ES-I3 (cell line): ENCODE measurements at regions not wholly inside any gene's neighbourhood (a gene's known extent, or its start where the extent isn't known, plus 50 kb on each side); places are given as distances from the start of the nearest gene placed in this dataset.

Experiments
- H3K36me3 ChIP-seq: 2 replicates; pipeline ENCODE4 v1.6.1; 2013; ENCODE audit warnings: mild to moderate bottlenecking, low read length, control low read depth, moderate library complexity; ENCODE audit not compliant: insufficient read depth
- H3K4me1 ChIP-seq: 2 replicates; pipeline ENCODE4 v1.6.1; 2013; ENCODE audit warnings: mild to moderate bottlenecking, control low read depth, low read length; ENCODE audit not compliant: insufficient read depth
- H3K9ac ChIP-seq: 2 replicates; pipeline ENCODE4 v1.6.1; 2013; ENCODE audit warnings: low read depth, mild to moderate bottlenecking, low read length, moderate library complexity
- H3K9me3 ChIP-seq: 2 replicates; pipeline ENCODE4 v1.6.1; 2013; ENCODE audit warnings: mild to moderate bottlenecking, low read length, moderate library complexity; ENCODE audit not compliant: control insufficient read depth, insufficient read depth

GRCh38 chr2:43051338-43051737 is 175.1 kb downstream of the ZFP36L2 start:
- H3K36me3 ChIP-seq = no peaks in the 10 kb centered on the region
- peaks cover 19% of the 10 kb centered on the region for H3K4me1 ChIP-seq
- H3K9me3 ChIP-seq = no peaks in the 10 kb centered on the region
- H3K9ac ChIP-seq = no peak overlapping the region

DNA sequence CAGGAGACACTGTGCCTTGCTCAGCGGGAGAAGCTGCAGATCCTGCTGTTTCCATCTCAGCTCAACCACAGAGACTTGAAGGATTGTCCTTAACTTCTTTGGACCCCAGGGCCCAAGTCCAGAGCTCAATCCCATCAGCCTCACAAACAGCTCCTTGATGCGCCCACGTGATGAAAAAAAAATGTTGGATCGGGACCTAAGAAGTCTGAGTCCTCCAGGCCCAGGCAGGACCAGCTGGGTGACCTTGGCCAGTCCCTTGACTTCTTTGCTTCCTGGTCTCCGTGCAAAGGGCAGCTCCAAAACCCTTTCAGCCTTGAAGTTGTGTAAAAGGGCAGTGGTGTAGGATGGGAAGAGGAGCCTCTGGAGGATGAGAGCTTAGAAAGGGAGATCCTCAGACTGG is 175.5 kb downstream of the ZFP36L2 start:
- H3K9ac ChIP-seq = no peak overlapping the region
- no peaks in the 10 kb centered on the region for H3K36me3 ChIP-seq
- no peaks in the 10 kb centered on the region for H3K9me3 ChIP-seq
- peaks cover 23% of the 10 kb centered on the region for H3K4me1 ChIP-seq

DNA sequence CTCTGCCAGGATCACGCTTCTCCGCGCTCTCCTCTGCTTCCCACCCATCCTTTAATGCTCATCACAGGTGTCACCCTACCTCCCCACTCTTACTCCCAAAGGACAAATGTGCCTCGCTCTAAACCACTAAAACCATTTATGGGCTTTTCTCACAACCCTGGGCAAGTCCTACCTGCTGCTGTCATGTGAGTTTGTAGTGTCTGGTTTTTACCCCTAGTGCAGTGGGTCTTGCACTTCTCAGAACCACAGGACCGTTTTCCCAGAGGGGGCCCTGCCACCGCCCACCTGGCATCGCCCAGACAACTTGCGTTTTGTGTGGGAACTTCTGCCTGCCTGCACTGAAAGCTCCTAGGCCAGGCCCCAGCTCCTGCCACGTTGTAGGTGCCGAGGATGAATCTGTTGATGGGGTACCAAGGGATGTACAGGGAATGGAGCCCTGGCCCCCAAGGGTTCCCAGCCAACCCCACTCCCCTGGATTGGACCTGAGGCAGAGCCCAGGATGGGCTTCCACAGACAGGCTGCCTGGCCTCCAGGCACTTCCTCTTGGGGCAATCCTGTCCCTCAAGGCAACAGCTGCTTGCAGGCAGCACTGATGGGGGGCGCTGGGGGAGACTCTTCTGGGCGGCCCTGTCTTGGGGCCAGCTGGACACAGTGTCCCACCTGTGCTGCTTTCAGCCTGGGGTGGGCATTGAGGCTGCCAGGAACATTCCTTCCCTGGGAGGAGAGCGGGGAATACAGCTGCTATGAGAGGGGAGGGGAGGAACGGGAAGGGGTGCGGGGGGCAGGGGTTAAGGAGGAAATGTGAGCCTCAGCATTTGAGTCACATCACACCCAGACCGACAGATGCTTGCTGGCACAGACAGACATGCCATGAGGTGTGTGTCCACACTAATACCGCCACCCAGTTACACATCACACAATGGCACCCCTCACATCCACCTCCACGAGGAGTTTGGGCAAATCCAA is 176.3 kb downstream of the ZFP36L2 start:
- H3K36me3 ChIP-seq = no peaks in the 10 kb centered on the region
- no peaks in the 10 kb centered on the region for H3K9me3 ChIP-seq
- H3K9ac ChIP-seq = no peak overlapping the region
- peaks cover 24% of the 10 kb centered on the region for H3K4me1 ChIP-seq

- Histone ChIP-seq H3K9me3 (no peaks in the 10 kb centered on the region), H3K36me3 (no peaks in the 10 kb centered on the region), H3K4me1 (peaks cover 43% of the 10 kb centered on the region), H3K9ac (no peak overlapping the region)
These were observed 179.1 kb downstream of the ZFP36L2 start for GRCh38 chr2:43047187-43047780.

- peaks cover 50% of the 10 kb centered on the region for H3K4me1 ChIP-seq
- H3K9ac ChIP-seq = no peak overlapping the region
- no peaks in the 10 kb centered on the region for H3K36me3 ChIP-seq
These were observed 180.5 kb downstream of the ZFP36L2 start for GRCh38 chr2:43045866-43046265.

GRCh38 chr2:43044093-43044681 is 182.2 kb downstream of the ZFP36L2 start:
- peaks cover 53% of the 10 kb centered on the region for H3K4me1 ChIP-seq
- H3K36me3 ChIP-seq = no peaks in the 10 kb centered on the region
- H3K9me3 ChIP-seq = no peaks in the 10 kb centered on the region
- H3K9ac ChIP-seq = no peak overlapping the region

More at GRCh38 chr2:43045866-43046265, 180.5 kb downstream of the ZFP36L2 start:
- no peaks in the 10 kb centered on the region for H3K9me3 ChIP-seq

DNA sequence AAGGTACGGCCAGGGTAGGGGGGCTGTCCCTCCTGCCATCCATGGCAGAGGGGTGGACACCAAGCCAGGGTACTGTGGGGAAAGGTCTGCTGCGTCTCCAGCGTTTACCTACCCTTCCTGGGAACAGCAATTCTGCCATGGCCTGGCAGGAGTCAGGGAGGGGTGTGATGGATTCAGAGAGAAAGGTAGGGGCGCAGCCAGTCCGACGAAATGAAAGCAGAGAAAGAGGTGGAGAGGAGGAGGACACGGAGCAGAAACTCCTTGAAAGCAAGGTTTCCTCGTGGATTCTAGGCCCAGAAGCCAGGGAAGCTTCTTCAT is 182.9 kb downstream of the ZFP36L2 start:
- Histone ChIP-seq H3K9me3 (no peaks in the 10 kb centered on the region), H3K4me1 (peaks cover 53% of the 10 kb centered on the region), H3K9ac (no peak overlapping the region), H3K36me3 (no peaks in the 10 kb centered on the region)

DNA sequence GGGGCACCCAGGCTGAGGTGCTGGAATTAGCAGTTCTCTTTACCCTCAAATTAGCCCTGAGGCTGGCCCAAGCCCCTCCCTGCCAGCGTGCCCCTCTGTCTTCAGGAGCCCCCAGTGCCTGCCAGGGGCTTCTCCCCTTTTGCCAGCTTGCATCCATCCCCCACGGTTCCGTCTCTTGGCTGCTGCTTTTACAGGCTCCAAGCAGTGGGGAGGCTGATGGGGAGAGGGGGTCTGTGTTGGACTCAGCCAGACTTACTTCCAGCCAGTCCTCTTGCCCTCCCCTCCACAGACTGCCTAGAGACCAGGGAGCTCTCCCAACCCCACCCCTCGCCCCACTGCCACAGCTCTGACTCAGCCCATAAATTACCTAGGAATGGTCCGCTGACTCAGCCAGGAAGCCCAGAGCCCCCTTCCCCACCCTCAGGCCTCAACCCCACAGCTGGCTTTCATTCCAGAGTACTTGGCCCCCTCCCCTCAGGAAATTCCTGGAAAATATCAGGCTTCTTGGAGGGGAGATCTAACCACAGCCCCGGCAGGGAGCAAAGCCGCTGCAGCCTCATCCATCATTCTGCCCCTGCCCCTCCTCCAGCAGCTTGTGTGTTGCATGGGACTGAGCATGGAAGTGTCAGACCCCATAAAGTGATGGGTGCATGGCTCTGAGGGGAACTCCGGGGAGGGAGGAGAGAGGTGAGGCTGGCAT is 184.6 kb downstream of the ZFP36L2 start:
- Histone ChIP-seq H3K36me3 (no peaks in the 10 kb centered on the region), H3K9ac (peak overlapping the region; percentile 38; the same call in 1 of the 2 replicates), H3K4me1 (peaks cover 46% of the 10 kb centered on the region), H3K9me3 (no peaks in the 10 kb centered on the region)

- Histone ChIP-seq H3K9me3 (no peaks in the 10 kb centered on the region), H3K36me3 (no peaks in the 10 kb centered on the region), H3K4me1 (peaks cover 41% of the 10 kb centered on the region), H3K9ac (peak overlapping the region; percentile 38; the same call in 1 of the 2 replicates)
These were observed 185.2 kb downstream of the ZFP36L2 start for GRCh38 chr2:43041173-43041591.

DNA sequence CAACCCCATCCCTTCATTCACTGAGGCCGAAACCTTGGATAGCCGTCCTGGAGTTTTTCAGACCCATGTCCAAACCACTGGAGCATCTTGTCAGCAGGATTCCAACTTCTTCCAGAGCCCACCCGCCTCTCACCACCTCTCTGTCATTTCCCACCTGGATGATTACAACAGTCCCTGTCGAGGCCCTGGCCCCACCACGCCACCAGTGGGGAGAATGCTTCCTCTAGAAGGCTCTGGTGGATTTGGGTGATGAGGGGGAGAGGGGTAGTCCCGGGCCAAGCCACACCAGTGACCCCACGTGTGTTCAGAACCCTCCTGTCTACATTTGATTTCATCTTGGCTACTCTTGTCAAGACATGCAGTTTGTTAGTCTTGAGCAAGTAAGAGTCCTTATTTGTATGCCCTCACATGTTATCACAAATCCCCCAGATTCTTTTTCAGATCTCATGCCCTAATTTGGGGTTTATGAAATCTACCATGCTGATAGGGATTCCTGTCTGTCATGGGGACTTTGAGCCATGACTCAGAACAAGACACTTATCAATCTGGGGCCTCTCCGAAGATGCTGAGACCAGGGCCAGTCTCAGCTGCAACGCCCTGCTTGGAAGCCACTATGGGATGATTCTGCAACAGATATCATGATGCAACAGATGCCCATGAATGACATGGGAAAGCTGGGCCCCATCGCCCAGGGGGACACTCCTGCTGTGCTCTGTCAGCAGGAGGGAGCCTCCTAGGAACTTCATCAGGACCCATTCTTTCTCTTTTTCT is 186.1 kb downstream of the ZFP36L2 start:
- Histone ChIP-seq H3K9me3 (no peaks in the 10 kb centered on the region), H3K9ac (no peak overlapping the region; the same call in 1 of the 2 replicates), H3K4me1 (peaks cover 37% of the 10 kb centered on the region), H3K36me3 (no peaks in the 10 kb centered on the region)

DNA sequence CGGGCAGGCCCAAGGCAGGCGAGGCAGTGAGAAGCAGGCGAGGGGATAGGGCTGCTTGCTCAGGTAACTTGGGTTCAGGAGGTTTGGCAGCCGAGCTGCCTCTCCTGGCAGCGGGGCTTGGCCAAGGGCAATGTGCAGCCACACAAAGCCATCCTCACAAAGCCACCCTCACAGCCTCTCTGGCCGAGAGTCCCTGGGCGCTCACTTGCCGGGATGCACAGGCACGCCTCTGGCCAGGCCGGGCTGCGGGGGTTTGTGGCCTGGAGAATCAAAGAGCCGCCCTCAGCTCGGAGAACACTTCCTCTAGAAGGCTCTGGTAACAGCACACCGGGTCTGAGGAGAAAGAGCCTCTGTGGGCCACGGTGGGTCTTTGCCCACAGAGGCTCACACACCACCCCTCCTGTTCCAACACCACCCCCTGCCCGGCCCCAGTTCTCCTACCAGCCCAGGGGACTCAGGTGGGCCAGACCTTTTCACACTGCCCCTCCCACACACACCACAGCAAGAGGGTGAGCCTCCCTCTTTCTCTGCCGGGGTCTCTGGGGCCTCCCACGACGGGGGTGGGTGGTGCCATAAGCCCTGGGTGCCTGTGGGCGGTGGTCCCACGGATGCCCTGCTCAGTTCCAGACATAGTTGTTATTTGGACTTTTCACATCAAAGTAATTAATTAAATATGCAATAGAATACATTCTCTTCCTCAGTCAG is 186.9 kb downstream of the ZFP36L2 start:
- Histone ChIP-seq H3K4me1 (peaks cover 37% of the 10 kb centered on the region), H3K9ac (no peak overlapping the region), H3K9me3 (no peaks in the 10 kb centered on the region), H3K36me3 (no peaks in the 10 kb centered on the region)

- no peaks in the 10 kb centered on the region for H3K36me3 ChIP-seq
- H3K9me3 ChIP-seq = no peaks in the 10 kb centered on the region
- H3K4me1 ChIP-seq = peaks cover 30% of the 10 kb centered on the region
- no peak overlapping the region for H3K9ac ChIP-seq
These were observed 187.7 kb downstream of the ZFP36L2 start for GRCh38 chr2:43038696-43039094.

DNA sequence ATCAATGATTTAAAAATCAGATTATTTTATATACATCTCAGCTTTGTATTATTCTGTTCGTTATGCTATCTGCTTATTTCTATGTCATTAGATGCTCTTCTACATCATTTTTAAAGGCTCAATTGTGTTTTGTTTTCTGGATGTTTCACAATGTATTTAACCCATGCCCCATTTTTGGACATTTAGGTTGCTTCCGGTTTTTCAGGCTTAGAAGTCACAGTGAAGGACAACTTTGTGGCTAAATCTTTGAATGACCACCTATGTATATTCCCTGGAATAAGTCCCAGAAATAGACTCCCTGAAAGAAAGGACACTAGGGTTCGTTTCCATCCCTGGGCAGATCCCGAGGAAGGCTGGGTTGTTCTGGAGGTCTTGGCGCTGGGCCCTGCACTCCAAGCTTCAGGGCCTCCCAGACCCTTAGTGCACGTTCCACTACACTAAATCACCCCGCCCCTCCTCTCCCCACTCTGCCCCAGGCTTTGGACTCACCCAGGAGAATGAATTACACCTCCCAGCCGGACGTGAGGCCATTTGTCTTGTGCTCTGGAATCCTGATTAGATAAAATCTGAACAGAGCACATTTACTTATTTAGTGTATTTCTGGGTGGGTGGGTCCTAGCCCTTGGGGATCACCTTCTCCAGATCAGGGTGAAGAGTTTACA is 188.2 kb downstream of the ZFP36L2 start:
- no peaks in the 10 kb centered on the region for H3K9me3 ChIP-seq
- H3K36me3 ChIP-seq = no peaks in the 10 kb centered on the region
- H3K9ac ChIP-seq = no peak overlapping the region
- peaks cover 26% of the 10 kb centered on the region for H3K4me1 ChIP-seq
